ENCODE measurements at regions not wholly inside any gene's neighbourhood (a gene's known extent, or its start where the extent isn't known, plus 50 kb on each side); places are given as distances from the start of the nearest gene placed in this dataset.

DNA sequence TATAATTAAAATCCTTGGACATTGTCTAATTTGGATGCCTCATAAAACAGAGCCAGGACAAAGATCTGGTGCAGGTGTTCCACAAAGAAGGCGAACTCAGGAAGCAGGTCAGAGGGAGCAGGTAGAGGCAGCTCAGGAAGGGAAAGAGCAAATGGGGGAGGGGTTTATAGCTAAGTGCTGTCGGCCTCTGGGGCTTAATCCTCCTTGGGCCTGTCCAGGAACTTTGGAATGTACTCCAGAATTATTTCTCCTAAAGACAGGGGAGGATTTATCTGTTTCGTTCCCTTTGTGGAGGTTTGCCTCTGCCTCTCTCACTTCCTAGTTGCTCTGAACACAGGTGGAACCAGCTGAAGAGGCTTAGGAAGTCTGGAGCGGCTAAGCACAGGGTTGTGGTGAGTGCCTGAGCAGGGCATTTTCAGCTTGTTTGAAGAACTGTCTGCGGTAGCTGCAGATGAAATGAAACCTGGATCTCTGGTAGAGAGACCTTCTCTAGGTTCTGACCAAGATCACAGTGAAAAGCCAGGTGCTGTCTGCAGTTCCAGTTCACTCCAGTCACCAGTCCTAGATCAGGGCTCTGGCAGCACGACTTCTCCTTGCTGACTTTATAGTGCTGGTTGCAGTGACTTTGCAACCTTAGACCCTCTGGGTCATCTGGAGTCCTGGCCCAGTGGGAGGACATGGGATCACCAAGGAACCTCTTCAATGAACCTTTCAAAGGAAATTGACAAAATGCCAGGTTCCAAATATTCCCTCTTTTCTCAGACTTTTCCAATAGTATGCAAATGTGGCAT lies 519.2 kb downstream of the PCDH10 start:
- no peak overlapping the region for H2AFZ ChIP-seq (ENCODE audit: low read depth, low read length)
- no peak for DNase-seq (ENCODE audit: low read depth)
- no peaks in the 10 kb centered on the region for H3K9me3 Mint-ChIP-seq (ENCODE audit: unreplicated experiment)

DNA sequence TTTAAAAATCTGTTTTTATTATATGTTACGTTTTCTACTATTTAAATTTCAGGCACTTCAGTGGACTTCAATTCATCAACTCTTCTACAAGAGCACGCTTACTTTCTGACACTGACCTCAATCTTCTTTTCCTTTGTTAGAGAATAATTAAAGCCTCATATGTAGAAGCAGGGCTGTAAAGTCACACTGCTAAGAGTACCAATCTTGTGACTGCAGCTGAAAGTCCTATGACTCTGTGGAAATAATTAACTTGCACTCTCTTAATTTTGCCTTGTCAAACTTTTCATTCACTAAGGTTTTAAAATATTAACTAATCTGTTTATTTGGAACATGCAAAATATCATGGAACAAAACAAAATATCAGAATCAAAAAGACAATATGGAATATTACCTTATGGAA lies 498.1 kb downstream of the PCDH10 start:
- Histone ChIP-seq H3K79me2 (ENCODE audit: insufficient read depth, low read length) (no peaks in the 10 kb centered on the region), H3K9ac (ENCODE audit: low read length) (no peak overlapping the region), H3K4me2 (ENCODE audit: low read length) (no peak overlapping the region), H4K20me1 (ENCODE audit: insufficient read depth, low read length) (no peaks in the 10 kb centered on the region), H3K4me3 (ENCODE audit: insufficient read depth, low read depth, low read length) (no peak overlapping the region), H3K27ac (ENCODE audit: low read depth, low read length) (no peak overlapping the region), H3K4me1 (ENCODE audit: insufficient read depth, low read length) (no peaks in the 10 kb centered on the region), H2AFZ (ENCODE audit: low read depth, low read length) (no peak overlapping the region), H3K9me3 (ENCODE audit: insufficient read depth, low read depth, low read length) (no peaks in the 10 kb centered on the region), H3K36me3 (ENCODE audit: insufficient read depth, low read length) (no peaks in the 10 kb centered on the region), H3K27me3 (ENCODE audit: insufficient read depth, low read length) (no peaks in the 10 kb centered on the region)
- H3K27ac Mint-ChIP-seq (ENCODE audit: unreplicated experiment) = no peak overlapping the region
- no peak overlapping the region for H3K4me3 Mint-ChIP-seq (ENCODE audit: unreplicated experiment)
- FAIRE-seq = no peak
- H3K36me3 Mint-ChIP-seq (ENCODE audit: low read depth, unreplicated experiment) = no peaks in the 10 kb centered on the region
- DNase-seq (ENCODE audit: low read depth) = no peak
- H3K9me3 Mint-ChIP-seq (ENCODE audit: unreplicated experiment) = no peaks in the 10 kb centered on the region
- H3K4me1 Mint-ChIP-seq (ENCODE audit: low read depth, unreplicated experiment) = no peaks in the 10 kb centered on the region
- TF ChIP-seq, protein P1, sequence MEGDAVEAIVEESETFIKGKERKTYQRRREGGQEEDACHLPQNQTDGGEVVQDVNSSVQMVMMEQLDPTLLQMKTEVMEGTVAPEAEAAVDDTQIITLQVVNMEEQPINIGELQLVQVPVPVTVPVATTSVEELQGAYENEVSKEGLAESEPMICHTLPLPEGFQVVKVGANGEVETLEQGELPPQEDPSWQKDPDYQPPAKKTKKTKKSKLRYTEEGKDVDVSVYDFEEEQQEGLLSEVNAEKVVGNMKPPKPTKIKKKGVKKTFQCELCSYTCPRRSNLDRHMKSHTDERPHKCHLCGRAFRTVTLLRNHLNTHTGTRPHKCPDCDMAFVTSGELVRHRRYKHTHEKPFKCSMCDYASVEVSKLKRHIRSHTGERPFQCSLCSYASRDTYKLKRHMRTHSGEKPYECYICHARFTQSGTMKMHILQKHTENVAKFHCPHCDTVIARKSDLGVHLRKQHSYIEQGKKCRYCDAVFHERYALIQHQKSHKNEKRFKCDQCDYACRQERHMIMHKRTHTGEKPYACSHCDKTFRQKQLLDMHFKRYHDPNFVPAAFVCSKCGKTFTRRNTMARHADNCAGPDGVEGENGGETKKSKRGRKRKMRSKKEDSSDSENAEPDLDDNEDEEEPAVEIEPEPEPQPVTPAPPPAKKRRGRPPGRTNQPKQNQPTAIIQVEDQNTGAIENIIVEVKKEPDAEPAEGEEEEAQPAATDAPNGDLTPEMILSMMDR (IDR thresholded peaks at IDR 0.05; ENCODE audit: insufficient read depth, low read depth, low read length) = no peak
- TF ChIP-seq EZH2 (IDR thresholded peaks at IDR 0.05; ENCODE audit: insufficient read depth, low read length) = no peak
- H3K27me3 Mint-ChIP-seq (ENCODE audit: low read depth, unreplicated experiment) = no peaks in the 10 kb centered on the region

More for the DNA sequence above, 519.2 kb downstream of the PCDH10 start:
- Histone ChIP-seq H3K4me2 (ENCODE audit: low read length) (no peak overlapping the region), H3K36me3 (ENCODE audit: insufficient read depth, low read length) (no peaks in the 10 kb centered on the region), H3K27me3 (ENCODE audit: insufficient read depth, low read length) (no peaks in the 10 kb centered on the region), H3K9ac (ENCODE audit: low read length) (no peak overlapping the region), H3K4me3 (ENCODE audit: insufficient read depth, low read depth, low read length) (no peak overlapping the region), H3K27ac (ENCODE audit: low read depth, low read length) (no peak overlapping the region), H3K4me1 (ENCODE audit: insufficient read depth, low read length) (no peaks in the 10 kb centered on the region), H4K20me1 (ENCODE audit: insufficient read depth, low read length) (no peaks in the 10 kb centered on the region), H3K9me3 (ENCODE audit: insufficient read depth, low read depth, low read length) (no peaks in the 10 kb centered on the region), H3K79me2 (ENCODE audit: insufficient read depth, low read length) (no peaks in the 10 kb centered on the region)
- FAIRE-seq = no peak
- Mint-ChIP-seq H3K4me1 (ENCODE audit: low read depth, unreplicated experiment) (no peaks in the 10 kb centered on the region), H3K4me3 (ENCODE audit: unreplicated experiment) (no peak overlapping the region), H3K36me3 (ENCODE audit: low read depth, unreplicated experiment) (no peaks in the 10 kb centered on the region), H3K27ac (ENCODE audit: unreplicated experiment) (no peak overlapping the region), H3K27me3 (ENCODE audit: low read depth, unreplicated experiment) (no peaks in the 10 kb centered on the region)
- TF ChIP-seq EZH2 (IDR thresholded peaks at IDR 0.05; ENCODE audit: insufficient read depth, low read length) = no peak
- TF ChIP-seq, protein P1 (IDR thresholded peaks at IDR 0.05; ENCODE audit: insufficient read depth, low read depth, low read length) = no peak

DNA sequence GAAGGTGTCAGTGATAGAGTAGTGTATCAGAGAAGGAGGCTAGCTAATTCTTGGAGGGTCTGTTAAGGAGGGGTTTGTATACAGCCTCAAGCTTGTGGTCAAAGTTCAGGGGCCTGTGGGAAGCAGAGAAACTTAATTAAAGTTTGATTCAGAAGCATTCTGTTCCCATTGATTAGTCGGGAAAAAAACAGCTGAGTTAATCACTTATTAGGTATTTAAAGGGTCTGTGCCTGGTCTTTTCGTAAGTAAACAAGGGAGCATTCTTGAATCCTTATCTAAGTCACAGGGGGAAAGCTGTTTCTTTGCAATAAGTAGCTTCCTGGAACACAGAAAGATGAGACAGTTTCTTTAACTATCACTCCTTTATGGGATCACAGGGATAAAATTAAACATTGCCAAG lies 492.1 kb downstream of the PCDH10 start:
- no peaks in the 10 kb centered on the region for H3K27me3 ChIP-seq (ENCODE audit: insufficient read depth, low read length)
- TF ChIP-seq, protein P1 (IDR thresholded peaks at IDR 0.05; ENCODE audit: insufficient read depth, low read depth, low read length) = no peak
- no peak for TF ChIP-seq EZH2 (IDR thresholded peaks at IDR 0.05; ENCODE audit: insufficient read depth, low read length)
- H3K4me3 Mint-ChIP-seq (ENCODE audit: unreplicated experiment) = no peak overlapping the region
- H3K27me3 Mint-ChIP-seq (ENCODE audit: low read depth, unreplicated experiment) = no peaks in the 10 kb centered on the region
- no peak for DNase-seq (ENCODE audit: low read depth)
- no peaks in the 10 kb centered on the region for H3K4me1 ChIP-seq (ENCODE audit: insufficient read depth, low read length)
- no peak overlapping the region for H3K4me2 ChIP-seq (ENCODE audit: low read length)
- no peaks in the 10 kb centered on the region for H3K79me2 ChIP-seq (ENCODE audit: insufficient read depth, low read length)
- no peak for FAIRE-seq
- no peak overlapping the region for H3K27ac ChIP-seq (ENCODE audit: low read depth, low read length)
- H4K20me1 ChIP-seq (ENCODE audit: insufficient read depth, low read length) = no peaks in the 10 kb centered on the region
- H3K9ac ChIP-seq (ENCODE audit: low read length) = no peak overlapping the region
- H3K36me3 Mint-ChIP-seq (ENCODE audit: low read depth, unreplicated experiment) = no peaks in the 10 kb centered on the region
- no peaks in the 10 kb centered on the region for H3K4me1 Mint-ChIP-seq (ENCODE audit: low read depth, unreplicated experiment)
- no peaks in the 10 kb centered on the region for H3K9me3 Mint-ChIP-seq (ENCODE audit: unreplicated experiment)
- no peak overlapping the region for H3K27ac Mint-ChIP-seq (ENCODE audit: unreplicated experiment)
- H3K4me3 ChIP-seq (ENCODE audit: insufficient read depth, low read depth, low read length) = no peak overlapping the region
- no peak overlapping the region for H2AFZ ChIP-seq (ENCODE audit: low read depth, low read length)
- H3K36me3 ChIP-seq (ENCODE audit: insufficient read depth, low read length) = no peaks in the 10 kb centered on the region
- no peaks in the 10 kb centered on the region for H3K9me3 ChIP-seq (ENCODE audit: insufficient read depth, low read depth, low read length)
